GM18858 (cell line): ENCODE measurements at regions not wholly inside any gene's neighbourhood (a gene's known extent, or its start where the extent isn't known, plus 50 kb on each side); places are given as distances from the start of the nearest gene placed in this dataset.
A peak's percentile ranks its signal among the peaks of the same experiment; 100 is the strongest.
"Not testable (repeated sequence)": the region's sequence is repeated elsewhere in the genome, so short reads cannot be mapped to it uniquely, and the experiment has no call there.

Experiments
- ATAC-seq: cut with Tn5 transposase; IDR thresholded peaks from one replicate; pipeline ENCODE4 v1.9.1; 2021; ENCODE audit not compliant: unreplicated experiment

- not testable (repeated sequence) for ATAC-seq
Observed at GRCh38 chr2:38451778-38452177, 74.7 kb upstream of the ATL2 start.

DNA sequence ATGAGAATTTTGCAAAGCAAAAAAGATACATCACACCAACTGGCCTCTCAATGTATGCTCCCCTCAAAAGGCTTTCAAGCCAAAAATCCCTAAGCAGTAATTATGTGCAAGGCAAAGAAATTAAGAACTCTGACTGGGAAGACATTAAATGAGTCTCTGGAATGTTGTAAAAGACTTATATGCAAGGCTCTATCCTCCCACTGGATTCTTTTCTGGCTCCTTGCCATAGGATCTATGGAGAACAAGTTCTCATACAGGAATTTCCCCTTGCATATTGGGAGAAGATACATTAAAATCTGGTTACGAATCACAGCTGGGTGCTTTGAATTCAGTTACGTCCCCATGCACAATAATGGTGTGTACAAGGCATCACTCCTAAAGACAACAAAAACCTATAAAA is 73.4 kb upstream of the ATL2 start:
- no peak for ATAC-seq

DNA sequence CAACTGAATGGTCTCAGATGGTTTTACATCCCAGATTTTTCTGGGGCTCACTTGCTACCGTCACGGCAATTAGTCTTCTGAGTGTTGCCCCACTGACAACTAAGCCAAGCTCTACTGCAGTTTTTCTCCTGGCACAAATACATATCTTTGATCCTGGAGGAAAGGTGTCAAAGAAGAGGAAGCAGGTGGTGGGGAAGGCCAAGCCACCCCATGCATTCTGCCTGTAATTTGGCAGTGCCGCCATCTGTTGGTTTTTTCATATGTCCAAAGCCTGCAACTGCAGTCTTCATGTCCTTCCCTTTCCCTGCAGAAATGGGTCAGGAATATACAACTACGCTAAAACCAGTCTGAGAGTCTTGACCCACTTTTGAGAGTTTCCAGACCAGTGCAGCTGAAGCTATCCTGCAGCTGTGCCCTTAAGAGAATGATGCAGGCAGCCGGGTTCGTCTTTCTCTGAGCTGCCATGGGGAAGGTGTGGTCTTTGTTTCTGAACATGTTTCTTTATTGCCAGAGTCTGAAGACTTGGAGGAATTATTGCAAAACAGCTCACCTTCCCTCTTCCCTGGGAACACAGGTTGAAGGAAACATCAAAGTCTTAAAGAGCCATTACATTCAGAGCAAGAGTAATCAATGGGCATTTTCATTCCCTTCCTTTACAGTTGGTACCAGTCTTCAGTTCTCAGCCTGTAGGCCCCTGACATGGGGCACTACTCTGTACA is 71.8 kb upstream of the ATL2 start:
- no peak for ATAC-seq

DNA sequence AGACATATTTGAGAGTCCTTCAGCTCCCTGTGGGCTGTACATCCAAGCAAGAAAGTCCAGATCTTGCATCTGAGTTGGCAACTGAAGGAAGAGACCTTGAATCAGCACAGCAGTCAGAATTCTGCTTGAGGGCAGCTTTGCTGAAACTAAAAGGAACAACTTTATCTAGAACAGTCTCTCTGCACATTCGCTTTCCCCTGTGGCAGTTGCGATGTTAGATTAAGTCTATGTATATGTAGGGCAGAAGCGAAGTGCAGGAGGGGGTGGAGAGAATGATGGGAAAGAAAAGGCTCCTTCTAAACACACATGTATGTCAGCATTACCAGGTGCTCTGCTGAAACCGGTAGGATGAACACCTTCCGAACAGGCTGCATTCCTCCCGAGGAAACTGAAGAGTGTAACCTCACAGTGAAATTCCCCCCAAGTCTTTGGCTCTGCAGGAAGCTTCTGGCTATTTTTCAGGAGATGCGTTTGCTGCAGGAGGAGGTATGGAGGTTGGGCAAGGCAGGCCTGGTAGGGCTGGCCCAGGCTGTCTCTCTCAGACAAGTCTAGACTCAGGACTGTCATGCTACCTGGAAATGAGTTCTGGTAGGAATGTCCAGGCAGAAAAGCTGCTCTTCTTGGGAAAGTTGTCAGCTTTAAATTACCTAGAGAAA is 70.0 kb upstream of the ATL2 start:
- no peak for ATAC-seq

GRCh38 chr2:38446418-38446817 is 69.3 kb upstream of the ATL2 start:
- ATAC-seq: no peak

DNA sequence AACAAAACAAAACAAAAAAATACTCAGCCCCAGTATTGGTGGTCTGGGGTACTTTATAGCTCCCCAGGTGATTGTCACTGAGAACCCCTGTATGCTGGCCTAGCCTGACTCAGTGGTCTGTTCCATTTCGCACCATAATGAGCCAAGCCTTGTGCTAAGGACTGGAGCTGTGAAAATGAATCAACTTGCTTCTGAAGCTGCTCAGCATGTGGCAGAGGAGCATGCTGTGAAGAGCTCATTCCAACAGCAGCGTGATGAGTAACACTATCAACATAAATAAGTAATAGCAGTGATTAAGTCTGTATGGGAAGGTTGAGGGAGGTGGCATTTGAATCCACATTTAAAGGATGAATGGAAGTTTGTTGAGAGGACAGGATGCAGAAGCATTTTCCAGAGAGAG is 67.2 kb upstream of the ATL2 start:
- ATAC-seq: no peak

DNA sequence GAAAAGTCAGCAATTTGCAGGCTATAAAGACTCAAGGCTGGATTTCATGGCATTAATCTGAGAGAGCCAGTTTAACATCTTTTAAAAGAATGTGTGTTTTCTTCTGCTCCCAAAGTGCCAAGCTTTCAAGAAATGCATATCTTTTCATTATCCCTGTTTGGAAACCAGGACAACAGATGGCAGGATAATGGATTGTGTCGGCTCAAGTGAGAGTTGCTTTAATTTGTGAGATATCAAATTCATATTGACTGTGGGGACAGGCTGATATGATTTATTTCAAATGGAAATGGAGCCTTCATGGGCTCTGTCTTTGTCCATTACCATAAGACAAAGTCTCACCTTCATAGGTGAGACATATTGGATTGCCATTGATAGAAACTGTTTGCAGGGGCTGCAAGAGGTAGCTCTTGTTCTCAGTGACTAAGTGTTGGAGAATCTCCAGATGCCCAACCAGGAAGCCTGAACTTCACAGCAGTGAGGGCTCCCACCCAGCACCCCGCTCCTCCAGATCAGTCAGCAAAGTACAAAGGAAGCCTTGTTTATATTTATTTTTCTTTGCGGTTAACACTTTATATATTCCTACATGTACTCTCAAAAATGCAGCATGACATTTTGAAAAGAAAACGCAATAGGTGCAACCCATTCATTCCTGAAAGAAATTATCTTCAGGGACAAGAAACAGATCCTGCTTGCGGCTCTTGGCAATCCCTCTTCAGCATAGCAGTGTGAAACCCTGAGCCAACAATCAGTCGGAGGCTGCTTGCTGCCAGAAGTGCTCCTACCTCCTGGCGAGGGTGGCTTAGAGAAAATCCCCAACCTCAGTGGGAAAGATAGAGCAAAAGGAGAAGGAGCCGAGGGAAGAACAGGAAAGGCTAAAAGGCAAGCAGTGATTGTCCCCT is 65.8 kb upstream of the ATL2 start:
- ATAC-seq: no peak

GRCh38 chr2:38441346-38441745 is 64.3 kb upstream of the ATL2 start:
- no peak for ATAC-seq

DNA sequence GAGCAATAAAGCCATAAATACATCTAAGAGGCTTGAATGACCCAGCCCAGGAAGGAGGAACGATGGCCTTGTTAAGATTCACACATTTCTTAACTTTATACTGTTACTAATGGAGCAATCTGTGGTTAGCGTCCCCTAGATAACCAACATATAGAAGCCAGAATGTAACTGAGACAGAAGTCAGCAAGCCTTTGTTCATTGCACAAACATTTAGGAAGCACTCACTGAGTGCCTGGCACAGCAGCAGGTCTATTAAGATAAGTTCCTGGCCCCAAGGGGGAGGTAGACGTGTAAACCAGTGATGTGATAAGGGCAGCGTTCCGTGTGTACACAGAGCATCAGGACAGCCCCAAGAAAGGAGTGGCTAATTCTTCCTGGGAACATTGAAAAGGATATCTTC is 63.6 kb upstream of the ATL2 start:
- ATAC-seq: no peak

DNA sequence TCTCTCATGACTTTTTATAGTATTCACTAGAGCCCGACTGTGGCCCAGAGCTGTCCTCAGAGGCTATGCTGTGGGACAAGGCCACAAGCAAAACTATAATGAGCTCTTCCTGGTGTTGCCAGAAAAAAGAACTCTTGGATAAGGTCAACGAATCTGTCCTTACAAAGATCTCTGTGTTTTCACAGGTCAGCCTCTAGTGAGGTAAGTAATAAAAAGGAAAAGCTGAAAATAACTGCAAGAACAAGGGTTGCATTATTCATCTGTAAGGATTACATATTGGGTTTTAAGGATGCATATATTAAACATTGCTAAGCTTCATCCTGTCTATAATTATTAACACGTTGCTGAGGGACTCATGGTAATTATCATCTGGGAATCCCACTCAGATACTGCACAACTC is 62.8 kb upstream of the ATL2 start:
- ATAC-seq: no peak

DNA sequence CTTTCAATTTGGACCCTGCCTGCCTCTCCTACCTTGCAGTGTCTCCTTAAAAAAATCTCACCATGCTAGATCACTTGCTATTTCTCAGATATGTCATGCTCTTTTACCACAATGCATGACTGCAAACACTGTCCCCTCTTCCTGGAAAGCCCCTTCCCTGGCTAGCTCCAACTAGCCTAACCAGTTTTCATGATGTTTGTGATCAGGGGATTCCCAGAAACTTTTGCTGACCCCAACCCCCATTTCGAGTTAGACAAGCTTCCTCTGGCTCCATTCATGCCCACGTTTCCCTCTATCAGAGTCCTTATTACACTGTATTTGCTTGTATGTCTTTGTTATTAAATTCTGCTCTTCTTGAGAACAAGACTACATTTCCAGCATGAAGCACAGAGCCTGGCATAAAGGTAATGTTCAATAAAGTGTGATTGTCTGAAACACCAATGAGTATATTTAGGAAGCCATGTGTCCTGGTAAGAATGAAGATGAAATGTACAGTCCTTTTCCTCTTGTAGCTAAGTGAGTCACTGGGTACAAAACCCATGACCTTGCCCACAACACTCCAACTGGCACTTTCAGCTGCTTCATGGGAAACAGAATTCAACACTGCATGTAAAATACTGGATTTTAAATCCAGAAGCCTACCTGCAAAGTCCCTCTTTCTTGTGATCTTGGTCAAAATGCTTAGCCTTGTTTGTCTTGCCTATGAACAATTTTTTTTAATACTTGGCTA is 62.0 kb upstream of the ATL2 start:
- ATAC-seq: peak; percentile 88

- no peak for ATAC-seq
Observed at GRCh38 chr2:38438133-38438882, 61.2 kb upstream of the ATL2 start.

- ATAC-seq: no peak
Observed at GRCh38 chr2:38436227-38436664, 59.2 kb upstream of the ATL2 start.

- no peak for ATAC-seq
Observed at GRCh38 chr2:38435775-38436174, 58.7 kb upstream of the ATL2 start.

GRCh38 chr2:38434595-38434994 is 57.5 kb upstream of the ATL2 start:
- no peak for ATAC-seq

DNA sequence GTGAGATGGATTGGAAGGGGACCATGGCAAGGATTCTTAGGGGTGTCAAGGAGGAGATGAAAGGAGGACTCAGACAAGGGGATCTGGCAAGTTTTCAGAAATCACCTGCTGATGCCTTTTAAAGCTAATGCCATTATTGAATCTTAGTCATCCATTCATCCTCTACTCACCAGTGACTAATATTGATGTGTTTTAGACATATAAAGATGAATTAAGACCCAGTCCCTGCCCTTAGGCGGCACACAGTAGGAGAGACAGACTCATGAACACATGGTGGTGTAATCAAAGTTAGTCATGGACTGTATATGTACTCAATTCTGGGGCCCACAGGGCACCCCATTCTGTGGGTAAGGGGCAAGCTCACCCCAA is 56.5 kb upstream of the ATL2 start:
- no peak for ATAC-seq

- no peak for ATAC-seq
Observed at GRCh38 chr2:38432820-38433606, 55.9 kb upstream of the ATL2 start.

DNA sequence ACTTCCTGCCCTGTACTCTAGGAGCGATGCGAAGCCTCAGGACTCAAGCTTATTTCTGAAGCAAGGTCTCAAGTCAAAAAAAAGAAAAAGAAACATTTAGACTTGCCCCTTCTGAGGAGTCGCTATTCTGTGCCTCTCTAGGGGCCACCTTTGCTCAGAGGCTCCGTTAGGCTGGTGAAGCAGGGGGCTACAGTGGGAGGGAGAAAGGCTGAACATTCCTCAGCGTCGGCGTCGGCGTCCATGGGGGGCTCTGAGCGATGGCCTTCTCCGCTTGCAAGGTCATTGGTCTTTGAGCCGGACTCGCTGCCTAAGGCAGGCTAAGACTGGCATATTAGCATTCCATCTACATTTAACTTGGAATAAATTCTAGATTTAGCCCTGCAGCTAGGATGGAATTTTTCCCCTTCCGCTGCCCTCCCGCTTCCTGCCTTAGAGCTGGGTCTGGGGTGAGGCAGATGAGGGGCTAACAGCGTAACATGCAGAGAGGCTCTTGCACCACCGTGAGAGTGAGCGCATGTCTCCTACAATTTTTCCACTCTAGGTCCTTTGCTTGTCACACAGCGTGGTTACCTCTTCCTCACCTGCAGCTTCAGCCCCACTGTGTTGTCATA is 53.6 kb upstream of the ATL2 start:
- no peak for ATAC-seq

GRCh38 chr2:38430196-38430595 is 53.1 kb upstream of the ATL2 start:
- no peak for ATAC-seq
